GM12873 (cell line): ENCODE measurements at regions not wholly inside any gene's neighbourhood (a gene's known extent, or its start where the extent isn't known, plus 50 kb on each side); places are given as distances from the start of the nearest gene placed in this dataset.

Experiments used
- CTCF ChIP-seq: IDR thresholded peaks from 2 replicates; pipeline ENCODE4 v1.5.1; 2012; ENCODE audit warnings: low read depth, mild to moderate bottlenecking, moderate library complexity, low read length, control low read depth; ENCODE audit not compliant: insufficient read depth; ENCODE audit errors: missing control alignments

DNA sequence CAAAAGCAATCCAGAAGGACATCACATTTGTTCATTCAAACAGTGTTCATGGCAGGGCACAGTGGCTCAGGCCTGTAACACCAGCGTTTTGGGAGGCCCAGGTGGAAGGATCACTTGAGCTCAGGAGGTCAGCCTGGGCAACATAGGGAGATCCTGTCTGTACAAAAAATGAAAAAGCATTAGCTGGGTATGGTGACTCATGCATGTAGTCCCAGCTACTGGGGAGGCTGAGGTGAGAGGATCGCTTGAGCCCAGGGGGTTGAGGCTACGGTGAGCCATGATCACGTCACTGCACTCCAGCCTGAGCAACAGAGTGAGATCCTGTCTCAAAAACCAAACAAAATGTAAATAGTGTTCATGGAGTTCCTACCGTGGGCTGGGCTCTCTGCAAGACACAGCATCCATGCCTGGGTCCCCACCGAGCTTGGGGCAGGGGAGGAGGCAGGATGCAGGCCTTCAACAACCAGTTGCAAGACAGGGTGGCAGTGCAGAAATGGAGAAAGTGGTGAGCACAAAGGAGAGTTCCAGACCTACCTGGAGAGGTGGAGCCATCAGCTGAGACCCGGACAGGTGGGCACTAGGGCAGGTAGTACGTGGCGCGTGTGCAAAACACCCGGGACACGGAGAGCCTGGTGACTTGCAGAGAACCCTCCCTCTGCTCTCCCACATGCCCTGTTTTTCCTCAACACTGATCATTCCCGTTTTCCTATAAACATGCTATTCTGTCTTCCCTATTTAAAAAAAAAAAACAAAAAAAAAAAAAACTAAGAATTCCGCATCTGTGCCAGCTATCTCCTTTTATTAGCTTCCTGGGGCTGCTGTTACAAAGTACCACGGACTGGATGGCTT, 138.9 kb downstream of the TOMM20 start:
- no peak for TF ChIP-seq CTCF

GRCh38 chr1:234989019-234989418, 139.6 kb downstream of the TOMM20 start:
- TF ChIP-seq CTCF, result no peak

DNA sequence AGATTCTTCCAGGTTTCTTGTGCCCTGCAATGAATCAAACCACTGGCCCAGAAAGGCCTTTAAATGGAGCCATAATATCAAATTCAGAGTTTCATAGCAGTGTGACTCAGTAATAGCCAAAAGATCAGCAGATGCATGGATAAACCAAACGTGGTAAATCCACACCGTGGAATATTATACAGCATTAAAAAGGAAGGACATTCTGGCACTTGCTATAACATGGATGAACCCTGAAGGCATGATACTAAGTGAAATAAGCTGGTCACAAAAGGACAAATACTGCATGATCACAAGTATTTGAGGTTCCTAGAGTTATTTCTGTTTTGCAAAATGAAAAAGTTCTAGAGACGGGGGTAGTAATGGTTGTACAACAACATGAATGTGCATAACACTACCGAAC, 140.1 kb downstream of the TOMM20 start:
- no peak for TF ChIP-seq CTCF

- no peak for TF ChIP-seq CTCF
These were observed 140.5 kb downstream of the TOMM20 start for GRCh38 chr1:234988155-234988517.

- TF ChIP-seq CTCF, result no peak
These were observed 141.1 kb downstream of the TOMM20 start for GRCh38 chr1:234987415-234988154.

- TF ChIP-seq CTCF, result no peak
These were observed 141.8 kb downstream of the TOMM20 start for GRCh38 chr1:234986750-234987414.
